Ishikawa (cell line): ENCODE measurements at regions not wholly inside any gene's neighbourhood (a gene's known extent, or its start where the extent isn't known, plus 50 kb on each side); places are given as distances from the start of the nearest gene placed in this dataset.

Experiments used
- EGR1 ChIP-seq: IDR thresholded peaks from 2 replicates; pipeline ENCODE4 v1.6.1; 2012
- EP300 ChIP-seq: IDR thresholded peaks from 2 replicates; pipeline ENCODE4 v1.6.1; 2012; ENCODE audit warnings: borderline replicate concordance
- TCF12 ChIP-seq: IDR thresholded peaks from 2 replicates; pipeline ENCODE4 v1.6.1; 2012; ENCODE audit warnings: low read depth
- TEAD4 ChIP-seq: IDR thresholded peaks from 2 replicates; pipeline ENCODE4 v1.6.1; 2012
- YY1 ChIP-seq: IDR thresholded peaks from 2 replicates; pipeline ENCODE4 v1.6.1; 2012; ENCODE audit warnings: low read depth
- TF ChIP-seq, protein P1 (sequence below): IDR thresholded peaks from 2 replicates; pipeline ENCODE4 v1.6.1; 2012; ENCODE audit warnings: low read depth, mild to moderate bottlenecking
- TF ChIP-seq, protein P2 (sequence below): IDR thresholded peaks from 2 replicates; pipeline ENCODE4 v1.6.1; 2012
- TF ChIP-seq, protein P3 (sequence below): IDR thresholded peaks from 2 replicates; pipeline ENCODE4 v1.6.1; 2012

DNA sequence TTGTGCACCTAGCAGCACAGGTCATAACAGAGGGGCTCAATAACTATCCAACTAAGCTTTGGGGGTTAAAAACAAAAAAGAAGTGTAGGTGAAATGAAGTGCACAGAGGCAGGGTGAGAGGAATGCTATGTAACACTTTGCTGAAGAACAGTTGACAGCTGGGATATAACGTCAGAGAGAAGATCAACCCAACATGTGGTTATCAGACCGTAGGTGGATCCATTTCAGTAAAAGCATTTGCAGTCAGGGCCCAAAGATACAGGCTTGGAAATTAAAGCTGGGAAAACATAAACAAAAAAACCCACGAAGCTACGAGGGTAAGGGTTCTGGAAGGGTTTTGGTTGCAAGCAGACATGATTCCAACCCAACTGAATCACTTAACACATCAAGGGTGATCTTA lies 377.5 kb upstream of the NR2F2 start:
- TF ChIP-seq, protein P1, sequence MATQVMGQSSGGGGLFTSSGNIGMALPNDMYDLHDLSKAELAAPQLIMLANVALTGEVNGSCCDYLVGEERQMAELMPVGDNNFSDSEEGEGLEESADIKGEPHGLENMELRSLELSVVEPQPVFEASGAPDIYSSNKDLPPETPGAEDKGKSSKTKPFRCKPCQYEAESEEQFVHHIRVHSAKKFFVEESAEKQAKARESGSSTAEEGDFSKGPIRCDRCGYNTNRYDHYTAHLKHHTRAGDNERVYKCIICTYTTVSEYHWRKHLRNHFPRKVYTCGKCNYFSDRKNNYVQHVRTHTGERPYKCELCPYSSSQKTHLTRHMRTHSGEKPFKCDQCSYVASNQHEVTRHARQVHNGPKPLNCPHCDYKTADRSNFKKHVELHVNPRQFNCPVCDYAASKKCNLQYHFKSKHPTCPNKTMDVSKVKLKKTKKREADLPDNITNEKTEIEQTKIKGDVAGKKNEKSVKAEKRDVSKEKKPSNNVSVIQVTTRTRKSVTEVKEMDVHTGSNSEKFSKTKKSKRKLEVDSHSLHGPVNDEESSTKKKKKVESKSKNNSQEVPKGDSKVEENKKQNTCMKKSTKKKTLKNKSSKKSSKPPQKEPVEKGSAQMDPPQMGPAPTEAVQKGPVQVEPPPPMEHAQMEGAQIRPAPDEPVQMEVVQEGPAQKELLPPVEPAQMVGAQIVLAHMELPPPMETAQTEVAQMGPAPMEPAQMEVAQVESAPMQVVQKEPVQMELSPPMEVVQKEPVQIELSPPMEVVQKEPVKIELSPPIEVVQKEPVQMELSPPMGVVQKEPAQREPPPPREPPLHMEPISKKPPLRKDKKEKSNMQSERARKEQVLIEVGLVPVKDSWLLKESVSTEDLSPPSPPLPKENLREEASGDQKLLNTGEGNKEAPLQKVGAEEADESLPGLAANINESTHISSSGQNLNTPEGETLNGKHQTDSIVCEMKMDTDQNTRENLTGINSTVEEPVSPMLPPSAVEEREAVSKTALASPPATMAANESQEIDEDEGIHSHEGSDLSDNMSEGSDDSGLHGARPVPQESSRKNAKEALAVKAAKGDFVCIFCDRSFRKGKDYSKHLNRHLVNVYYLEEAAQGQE: no peak
- TF ChIP-seq TEAD4 (no peak), EGR1 (no peak), EP300 (no peak), YY1 (no peak), TCF12 (no peak)
- TF ChIP-seq, protein P2, sequence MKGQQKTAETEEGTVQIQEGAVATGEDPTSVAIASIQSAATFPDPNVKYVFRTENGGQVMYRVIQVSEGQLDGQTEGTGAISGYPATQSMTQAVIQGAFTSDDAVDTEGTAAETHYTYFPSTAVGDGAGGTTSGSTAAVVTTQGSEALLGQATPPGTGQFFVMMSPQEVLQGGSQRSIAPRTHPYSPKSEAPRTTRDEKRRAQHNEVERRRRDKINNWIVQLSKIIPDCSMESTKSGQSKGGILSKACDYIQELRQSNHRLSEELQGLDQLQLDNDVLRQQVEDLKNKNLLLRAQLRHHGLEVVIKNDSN: no peak
- TF ChIP-seq, protein P3, sequence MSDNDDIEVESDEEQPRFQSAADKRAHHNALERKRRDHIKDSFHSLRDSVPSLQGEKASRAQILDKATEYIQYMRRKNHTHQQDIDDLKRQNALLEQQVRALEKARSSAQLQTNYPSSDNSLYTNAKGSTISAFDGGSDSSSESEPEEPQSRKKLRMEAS: no peak
